DOHH2 (cell line): ENCODE measurements at regions not wholly inside any gene's neighbourhood (a gene's known extent, or its start where the extent isn't known, plus 50 kb on each side); places are given as distances from the start of the nearest gene placed in this dataset.

Experiments
- CTCF ChIP-seq: fragments of 200-600 bp; sonication (generic); IDR thresholded peaks from one replicate; pipeline ENCODE4 v1.5.1; 2014; ENCODE audit warnings: antibody characterized with exemption, mild to moderate bottlenecking, low read depth, low read length; ENCODE audit not compliant: poor library complexity, severe bottlenecking
- EZH2phosphoT487 ChIP-seq: fragments of 200-600 bp; sonication (generic); IDR thresholded peaks from 2 replicates; pipeline ENCODE4 v1.6.1; 2017; ENCODE audit warnings: borderline replicate concordance, mild to moderate bottlenecking, antibody characterized with exemption, low read length, moderate library complexity, mixed read lengths

GRCh38 chr14:50025073-50025472, 91.3 kb downstream of the VCPKMT start:
- TF ChIP-seq CTCF (no peak), EZH2phosphoT487 (no peak)
